HG03039 (cell line): ENCODE measurements at regions not wholly inside any gene's neighbourhood (a gene's known extent, or its start where the extent isn't known, plus 50 kb on each side); places are given as distances from the start of the nearest gene placed in this dataset.

Source experiments
- ATAC-seq: cut with Tn5 transposase; IDR thresholded peaks from one replicate; pipeline ENCODE4 v1.9.1; 2021; ENCODE audit warnings: mild to moderate bottlenecking, moderate library complexity; ENCODE audit not compliant: unreplicated experiment

GRCh38 chr14:36465178-36465577, 54.9 kb downstream of the NKX2-1 start:
- no peak for ATAC-seq

GRCh38 chr14:36462890-36463289, 57.1 kb downstream of the NKX2-1 start:
- ATAC-seq, result no peak

GRCh38 chr14:36455241-36455627, 64.8 kb downstream of the NKX2-1 start:
- ATAC-seq, result no peak

GRCh38 chr14:36454599-36455240, 65.3 kb downstream of the NKX2-1 start:
- ATAC-seq, result no peak

- no peak for ATAC-seq
These were observed 67.2 kb downstream of the NKX2-1 start for GRCh38 chr14:36452860-36453259.

- ATAC-seq, result no peak
These were observed 68.5 kb downstream of the NKX2-1 start for GRCh38 chr14:36451310-36452065.

GRCh38 chr14:36450550-36450949, 69.5 kb downstream of the NKX2-1 start:
- ATAC-seq, result no peak

- ATAC-seq, result no peak
These were observed 70.1 kb downstream of the NKX2-1 start for GRCh38 chr14:36449903-36450302.

GRCh38 chr14:36443374-36443773, 76.7 kb downstream of the NKX2-1 start:
- no peak for ATAC-seq

GRCh38 chr14:36442824-36443241, 77.2 kb downstream of the NKX2-1 start:
- no peak for ATAC-seq

GRCh38 chr14:36441283-36441682, 78.7 kb downstream of the NKX2-1 start:
- ATAC-seq, result no peak

- ATAC-seq, result no peak
These were observed 80.3 kb downstream of the NKX2-1 start for GRCh38 chr14:36439766-36440165.

- ATAC-seq, result no peak
These were observed 81.1 kb downstream of the NKX2-1 start for GRCh38 chr14:36438883-36439282.

GRCh38 chr14:36430662-36431084, 89.4 kb downstream of the NKX2-1 start:
- no peak for ATAC-seq

GRCh38 chr14:36430169-36430568, 89.9 kb downstream of the NKX2-1 start:
- no peak for ATAC-seq

- ATAC-seq, result no peak
These were observed 90.3 kb downstream of the NKX2-1 start for GRCh38 chr14:36429692-36430091.

- no peak for ATAC-seq
These were observed 91.7 kb downstream of the NKX2-1 start for GRCh38 chr14:36428350-36428749.

GRCh38 chr14:36426836-36427235, 93.2 kb downstream of the NKX2-1 start:
- no peak for ATAC-seq

- ATAC-seq, result no peak
These were observed 93.9 kb downstream of the NKX2-1 start for GRCh38 chr14:36426113-36426512.

GRCh38 chr14:36424478-36425102, 95.4 kb downstream of the NKX2-1 start:
- ATAC-seq, result no peak

- no peak for ATAC-seq
These were observed 96.6 kb downstream of the NKX2-1 start for GRCh38 chr14:36423430-36423829.

- no peak for ATAC-seq
These were observed 99.8 kb upstream of the MBIP start for GRCh38 chr14:36420149-36420687.
